WTC11 (cell line): ENCODE measurements at regions not wholly inside any gene's neighbourhood (a gene's known extent, or its start where the extent isn't known, plus 50 kb on each side); places are given as distances from the start of the nearest gene placed in this dataset.

Source experiments
- ATAC-seq: fragments of 200-7000 bp; cut with Tn5 transposase; 2 replicates; pipeline ENCODE4 v1.10.0; 2021; ENCODE audit warnings: mild to moderate bottlenecking, moderate library complexity
- CTCF ChIA-PET: fragments of 300-600 bp; sonication (Branson Sonifier 250); formaldehyde crosslinking; loops from one replicate; lab custom pipeline; 2021; ENCODE audit warnings: antibody characterized with exemption; lab: Charles Lee
- POLR2A ChIA-PET: fragments of 350-600 bp; sonication (Branson Sonifier 250); formaldehyde crosslinking; loops from one replicate; lab custom pipeline; 2021; ENCODE audit warnings: antibody characterized with exemption; lab: Charles Lee
- DNase-seq: peaks from one replicate; pipeline ENCODE4 v3.0.0; 2021; ENCODE audit warnings: low spot score
- H3K27ac Mint-ChIP-seq: 2 replicates; pipeline ENCODE4 v1.8.0; 2021; ENCODE audit warnings: mixed read lengths
- H3K27me3 Mint-ChIP-seq: 2 replicates; pipeline ENCODE4 v1.8.0; 2021; ENCODE audit warnings: low read depth, mild to moderate bottlenecking, moderate library complexity, mixed read lengths
- H3K36me3 Mint-ChIP-seq: 2 replicates; pipeline ENCODE4 v1.8.0; 2021; ENCODE audit warnings: mixed read lengths
- H3K4me1 Mint-ChIP-seq: 2 replicates; pipeline ENCODE4 v1.8.0; 2022; ENCODE audit warnings: mixed read lengths
- H3K4me3 Mint-ChIP-seq: 2 replicates; pipeline ENCODE4 v1.8.0; 2021; ENCODE audit warnings: mild to moderate bottlenecking, moderate library complexity, mixed read lengths
- H3K9me3 Mint-ChIP-seq: 2 replicates; pipeline ENCODE4 v1.8.0; 2021; ENCODE audit warnings: mixed read lengths
- CBFB ChIP-seq: sonication (generic); formaldehyde crosslinking; IDR thresholded peaks from 2 replicates; pipeline ENCODE4 v1.8.1; 2022; ENCODE audit warnings: mild to moderate bottlenecking, low read depth, missing genetic modification reagents
- ELF4 ChIP-seq: sonication (generic); formaldehyde crosslinking; IDR thresholded peaks from 2 replicates; pipeline ENCODE4 v1.8.1; 2022; ENCODE audit warnings: low read depth, mild to moderate bottlenecking, moderate library complexity, missing genetic modification reagents
- FOXK1 ChIP-seq: sonication (generic); formaldehyde crosslinking; IDR thresholded peaks from 2 replicates; pipeline ENCODE4 v1.8.0; 2022; ENCODE audit warnings: mild to moderate bottlenecking, moderate library complexity, missing genetic modification reagents
- GRHL2 ChIP-seq: fragments of 250-450 bp; sonication (Bioruptor Pico); IDR thresholded peaks from 2 replicates; pipeline ENCODE4 v1.8.0; 2022; ENCODE audit warnings: mild to moderate bottlenecking, moderate library complexity; ENCODE audit not compliant: insufficient replicate concordance, severe bottlenecking
- NFE2L1 ChIP-seq: sonication (generic); formaldehyde crosslinking; IDR thresholded peaks from 2 replicates; pipeline ENCODE4 v1.8.1; 2023; ENCODE audit warnings: missing genetic modification reagents
- OVOL2 ChIP-seq: fragments of 250-450 bp; sonication (Bioruptor Pico); IDR thresholded peaks from 2 replicates; pipeline ENCODE4 v1.9.0; 2021; ENCODE audit warnings: mild to moderate bottlenecking, borderline replicate concordance
- SMAD4 ChIP-seq: sonication (generic); formaldehyde crosslinking; IDR thresholded peaks from 2 replicates; pipeline ENCODE4 v1.8.0; 2022; ENCODE audit warnings: mild to moderate bottlenecking, missing genetic modification reagents
- SOX15 ChIP-seq: fragments of 250-450 bp; sonication (Bioruptor Pico); IDR thresholded peaks from 2 replicates; pipeline ENCODE4 v1.9.0; 2021; ENCODE audit warnings: mild to moderate bottlenecking
- TP53 ChIP-seq: sonication (generic); formaldehyde crosslinking; IDR thresholded peaks from 2 replicates; pipeline ENCODE4 v1.8.1; 2023; ENCODE audit warnings: mild to moderate bottlenecking, missing genetic modification reagents
- ZNF263 ChIP-seq: sonication (generic); formaldehyde crosslinking; IDR thresholded peaks from 2 replicates; pipeline ENCODE4 v1.8.1; 2022; ENCODE audit warnings: low read depth, mild to moderate bottlenecking, moderate library complexity, missing genetic modification reagents
- ZNF281 ChIP-seq: sonication (generic); formaldehyde crosslinking; IDR thresholded peaks from 2 replicates; pipeline ENCODE4 v1.8.0; 2023; ENCODE audit warnings: mild to moderate bottlenecking, missing genetic modification reagents
- ZNF423 ChIP-seq: fragments of 250-450 bp; sonication (Bioruptor Pico); IDR thresholded peaks from 2 replicates; pipeline ENCODE4 v2.1.2; 2022; ENCODE audit warnings: mild to moderate bottlenecking, moderate library complexity
- TF ChIP-seq, protein P1 (sequence below): fragments of 250-450 bp; sonication (Bioruptor Pico); IDR thresholded peaks from 2 replicates; pipeline ENCODE4 v1.8.0; 2021; ENCODE audit warnings: mild to moderate bottlenecking
- TF ChIP-seq, protein P2 (sequence below): sonication (generic); formaldehyde crosslinking; IDR thresholded peaks from 2 replicates; pipeline ENCODE4 v1.8.1; 2023; ENCODE audit warnings: mild to moderate bottlenecking, missing genetic modification reagents, moderate library complexity
- TF ChIP-seq, protein P3 (sequence below): sonication (generic); formaldehyde crosslinking; IDR thresholded peaks from 2 replicates; pipeline ENCODE4 v1.8.0; 2022; ENCODE audit warnings: mild to moderate bottlenecking, missing genetic modification reagents
- TF ChIP-seq, protein P4 (sequence below): sonication (generic); formaldehyde crosslinking; IDR thresholded peaks from 2 replicates; pipeline ENCODE4 v1.8.1; 2022; ENCODE audit warnings: missing genetic modification reagents, borderline replicate concordance
- TF ChIP-seq, protein P5 (sequence below): fragments of 250-450 bp; sonication (Bioruptor Pico); IDR thresholded peaks from 2 replicates; pipeline ENCODE4 v1.9.0; 2021; ENCODE audit warnings: mild to moderate bottlenecking

DNA sequence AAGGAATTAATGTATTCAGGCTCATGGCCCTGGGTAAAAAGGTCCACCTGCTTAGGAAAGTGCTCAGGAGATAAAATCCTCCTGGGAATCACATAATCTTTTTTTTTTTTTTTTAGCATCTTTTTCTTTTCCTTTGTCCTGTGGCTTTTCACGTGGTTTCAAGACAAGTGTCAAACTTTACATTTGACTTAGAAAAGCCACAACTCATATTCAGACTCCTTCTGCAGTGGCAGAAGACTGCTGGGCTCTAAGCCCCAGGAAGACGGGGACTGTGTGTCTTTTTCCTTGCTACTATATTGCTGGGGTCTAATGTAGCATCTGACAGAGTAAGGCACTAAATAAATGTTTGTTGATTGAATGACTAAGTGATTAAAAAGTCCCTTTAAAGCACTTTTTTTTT, 127.5 kb upstream of the ANKRD1 start (continued):
- TF ChIP-seq, protein P1, sequence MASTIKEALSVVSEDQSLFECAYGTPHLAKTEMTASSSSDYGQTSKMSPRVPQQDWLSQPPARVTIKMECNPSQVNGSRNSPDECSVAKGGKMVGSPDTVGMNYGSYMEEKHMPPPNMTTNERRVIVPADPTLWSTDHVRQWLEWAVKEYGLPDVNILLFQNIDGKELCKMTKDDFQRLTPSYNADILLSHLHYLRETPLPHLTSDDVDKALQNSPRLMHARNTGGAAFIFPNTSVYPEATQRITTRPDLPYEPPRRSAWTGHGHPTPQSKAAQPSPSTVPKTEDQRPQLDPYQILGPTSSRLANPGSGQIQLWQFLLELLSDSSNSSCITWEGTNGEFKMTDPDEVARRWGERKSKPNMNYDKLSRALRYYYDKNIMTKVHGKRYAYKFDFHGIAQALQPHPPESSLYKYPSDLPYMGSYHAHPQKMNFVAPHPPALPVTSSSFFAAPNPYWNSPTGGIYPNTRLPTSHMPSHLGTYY (CRISPR knock-in tag), result no peak
- TF ChIP-seq CBFB (no peak), FOXK1 (CRISPR knock-in tag) (no peak), OVOL2 (CRISPR knock-in tag) (no peak), GRHL2 (no peak), ZNF281 (CRISPR knock-in tag) (no peak), ZNF423 (CRISPR knock-in tag) (no peak), NFE2L1 (CRISPR knock-in tag) (no peak), TP53 (CRISPR knock-in tag) (no peak)
- TF ChIP-seq, protein P2, sequence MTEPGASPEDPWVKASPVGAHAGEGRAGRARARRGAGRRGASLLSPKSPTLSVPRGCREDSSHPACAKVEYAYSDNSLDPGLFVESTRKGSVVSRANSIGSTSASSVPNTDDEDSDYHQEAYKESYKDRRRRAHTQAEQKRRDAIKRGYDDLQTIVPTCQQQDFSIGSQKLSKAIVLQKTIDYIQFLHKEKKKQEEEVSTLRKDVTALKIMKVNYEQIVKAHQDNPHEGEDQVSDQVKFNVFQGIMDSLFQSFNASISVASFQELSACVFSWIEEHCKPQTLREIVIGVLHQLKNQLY (CRISPR knock-in tag), result no peak
- TF ChIP-seq, protein P3, sequence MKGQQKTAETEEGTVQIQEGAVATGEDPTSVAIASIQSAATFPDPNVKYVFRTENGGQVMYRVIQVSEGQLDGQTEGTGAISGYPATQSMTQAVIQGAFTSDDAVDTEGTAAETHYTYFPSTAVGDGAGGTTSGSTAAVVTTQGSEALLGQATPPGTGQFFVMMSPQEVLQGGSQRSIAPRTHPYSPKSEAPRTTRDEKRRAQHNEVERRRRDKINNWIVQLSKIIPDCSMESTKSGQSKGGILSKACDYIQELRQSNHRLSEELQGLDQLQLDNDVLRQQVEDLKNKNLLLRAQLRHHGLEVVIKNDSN (CRISPR knock-in tag), result no peak
- TF ChIP-seq, protein P4, sequence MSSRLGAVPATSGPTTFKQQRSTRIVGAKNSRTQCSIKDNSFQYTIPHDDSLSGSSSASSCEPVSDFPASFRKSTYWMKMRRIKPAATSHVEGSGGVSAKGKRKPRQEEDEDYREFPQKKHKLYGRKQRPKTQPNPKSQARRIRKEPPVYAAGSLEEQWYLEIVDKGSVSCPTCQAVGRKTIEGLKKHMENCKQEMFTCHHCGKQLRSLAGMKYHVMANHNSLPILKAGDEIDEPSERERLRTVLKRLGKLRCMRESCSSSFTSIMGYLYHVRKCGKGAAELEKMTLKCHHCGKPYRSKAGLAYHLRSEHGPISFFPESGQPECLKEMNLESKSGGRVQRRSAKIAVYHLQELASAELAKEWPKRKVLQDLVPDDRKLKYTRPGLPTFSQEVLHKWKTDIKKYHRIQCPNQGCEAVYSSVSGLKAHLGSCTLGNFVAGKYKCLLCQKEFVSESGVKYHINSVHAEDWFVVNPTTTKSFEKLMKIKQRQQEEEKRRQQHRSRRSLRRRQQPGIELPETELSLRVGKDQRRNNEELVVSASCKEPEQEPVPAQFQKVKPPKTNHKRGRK, result no peak

DNA sequence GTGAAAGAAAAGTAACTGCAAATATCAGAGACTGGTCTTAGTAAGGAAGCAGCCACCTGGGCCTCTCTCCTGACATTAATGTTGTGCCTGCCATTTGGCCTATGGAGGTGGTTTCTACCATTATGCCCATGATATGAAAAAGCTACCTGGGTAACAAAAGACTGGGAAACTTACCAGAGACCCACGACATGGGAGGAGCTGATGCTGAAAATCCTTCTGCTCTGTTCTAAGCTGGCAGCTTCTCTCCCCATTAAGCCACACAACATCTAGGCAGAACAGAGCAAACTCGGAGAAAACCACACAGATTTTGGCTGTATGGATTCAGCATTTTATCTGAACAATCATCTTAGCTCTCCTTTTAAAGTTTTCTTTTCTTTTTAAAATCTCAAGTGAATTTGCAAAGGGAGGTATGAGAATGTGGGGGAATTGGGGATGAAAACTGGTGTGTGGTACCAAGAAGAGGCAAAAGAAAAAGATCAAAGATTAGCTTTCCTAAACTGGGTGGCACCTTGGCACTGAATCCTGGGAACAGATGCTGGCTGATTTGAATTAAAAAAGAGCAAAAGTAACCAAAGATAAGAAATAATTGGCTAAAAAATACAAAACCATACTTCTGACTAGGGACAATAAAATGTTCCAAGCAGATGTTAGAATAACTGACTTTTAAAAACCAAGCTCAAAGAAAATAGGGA, 128.6 kb upstream of the ANKRD1 start:
- Mint-ChIP-seq H3K27ac (no peak overlapping the region), H3K36me3 (no peaks in the 10 kb centered on the region), H3K27me3 (no peaks in the 10 kb centered on the region), H3K4me1 (peaks cover 16% of the 10 kb centered on the region), H3K9me3 (no peaks in the 10 kb centered on the region), H3K4me3 (no peak overlapping the region)
- no peak for TF ChIP-seq SOX15
- no peak for TF ChIP-seq ELF4 (CRISPR knock-in tag)
- no peak for TF ChIP-seq TP53 (CRISPR knock-in tag)
- no peak for TF ChIP-seq OVOL2 (CRISPR knock-in tag)
- TF ChIP-seq, protein P5, sequence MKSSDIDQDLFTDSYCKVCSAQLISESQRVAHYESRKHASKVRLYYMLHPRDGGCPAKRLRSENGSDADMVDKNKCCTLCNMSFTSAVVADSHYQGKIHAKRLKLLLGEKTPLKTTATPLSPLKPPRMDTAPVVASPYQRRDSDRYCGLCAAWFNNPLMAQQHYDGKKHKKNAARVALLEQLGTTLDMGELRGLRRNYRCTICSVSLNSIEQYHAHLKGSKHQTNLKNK, result no peak
- no peak for TF ChIP-seq ZNF281 (CRISPR knock-in tag)
- no peak for TF ChIP-seq SMAD4
- TF ChIP-seq ZNF263 (CRISPR knock-in tag), result no peak
- ChIA-PET CTCF (interaction anchor here (1.7 kb wide), 2 partner anchors 201 to 249 kb away, joined by 4 to 6 read pairs; no protein-coding TSS in a partner anchor), POLR2A (no interaction called here)
- no peak for ATAC-seq
- no peak for DNase-seq
